ENCODE measurements at regions not wholly inside any gene's neighbourhood (a gene's known extent, or its start where the extent isn't known, plus 50 kb on each side); places are given as distances from the start of the nearest gene placed in this dataset.

DNA sequence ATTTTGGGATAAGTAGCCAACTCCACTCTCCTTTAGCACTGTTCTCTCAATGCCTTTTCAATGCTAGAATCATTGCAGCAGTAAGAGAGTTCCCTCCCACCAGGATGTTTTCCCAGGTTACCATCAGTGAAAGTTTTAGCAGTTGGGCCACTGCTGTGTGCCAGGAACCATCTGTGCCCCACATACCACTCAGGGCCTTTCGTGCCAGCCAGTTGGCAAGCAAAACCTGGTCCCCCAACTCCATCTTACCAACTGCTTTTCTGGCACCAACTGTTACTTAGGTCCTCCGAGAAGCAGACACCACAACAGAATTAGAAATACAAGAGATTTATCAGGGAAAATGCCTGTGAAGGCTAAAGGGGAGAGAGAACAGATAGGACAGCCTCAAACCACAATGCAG, 533.4 kb upstream of the NBEA start:
- no peak for DNase-seq (ENCODE audit: low read depth in 1 of 2, low spot score in 1 of 2)

DNA sequence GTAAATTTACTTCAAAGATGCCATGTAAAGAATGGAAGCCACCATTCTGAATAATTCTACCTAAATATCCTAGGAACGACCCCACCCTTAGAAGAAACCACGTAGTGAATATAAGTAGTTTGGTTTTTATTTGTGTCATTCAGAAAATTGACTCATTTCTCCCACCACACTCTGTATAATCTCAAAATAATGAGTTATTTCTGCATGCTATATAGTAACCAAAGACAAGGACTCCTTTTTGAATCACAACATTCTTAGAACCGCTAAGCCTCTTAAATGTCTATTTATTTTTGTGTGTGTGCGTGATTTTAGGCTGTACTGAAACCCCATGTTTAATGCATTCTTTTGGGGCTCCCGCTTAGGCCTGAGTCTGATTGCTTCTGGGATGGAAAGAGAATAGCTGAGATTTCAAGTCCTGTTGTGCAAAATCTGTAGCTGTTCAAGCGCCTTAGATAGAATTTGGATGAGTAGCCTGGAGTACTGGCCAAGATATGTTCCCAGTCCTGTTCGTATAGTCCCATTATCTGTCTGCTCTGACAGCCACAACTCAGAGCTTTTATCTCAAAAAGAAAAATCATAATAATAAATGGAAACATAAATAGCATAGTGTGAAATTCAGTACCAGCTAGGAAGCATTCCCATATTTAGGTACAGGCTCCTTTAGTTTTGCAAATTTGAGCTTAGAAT, 532.4 kb upstream of the NBEA start:
- DNase-seq (ENCODE audit: low read depth in 1 of 2, low spot score in 1 of 2): no peak

DNA sequence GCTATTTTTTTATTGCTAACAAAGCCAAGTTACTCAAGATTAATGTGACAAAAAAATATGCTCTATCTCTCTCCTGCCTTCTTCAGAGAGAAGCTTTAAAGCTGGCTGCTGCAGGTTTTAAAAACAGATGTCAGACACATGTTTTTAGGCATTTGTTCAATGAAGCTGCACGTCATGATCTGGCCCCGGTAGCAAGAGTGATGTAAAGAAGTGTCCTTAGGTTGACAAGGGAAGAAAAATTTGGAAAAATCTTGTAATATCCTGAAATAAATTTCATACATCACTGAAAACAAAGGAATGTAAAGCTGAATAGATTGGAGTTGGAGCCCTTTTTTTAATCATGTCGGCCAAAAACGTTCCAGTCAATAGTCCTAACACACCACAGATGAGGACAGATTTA, 531.4 kb upstream of the NBEA start:
- DNase-seq (ENCODE audit: low read depth in 1 of 2, low spot score in 1 of 2): no peak

DNA sequence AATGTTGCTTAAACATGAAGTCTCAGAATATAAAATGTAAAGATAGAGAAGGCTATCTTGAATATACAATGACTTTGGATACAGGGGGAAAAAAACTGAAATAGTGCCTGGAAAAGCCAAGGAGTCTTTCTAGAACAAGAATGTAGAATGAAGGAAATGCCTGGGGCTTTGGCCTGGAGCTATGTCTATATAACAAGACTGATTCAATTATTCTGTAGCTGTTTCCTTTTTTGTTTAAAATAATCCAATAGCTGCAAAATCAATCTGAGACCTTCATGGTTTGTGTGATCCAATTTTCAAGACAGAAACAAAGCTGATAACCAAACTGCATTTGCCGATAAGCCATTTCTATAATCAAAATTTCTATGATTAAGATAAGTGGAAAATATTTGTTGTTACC, 530.9 kb upstream of the NBEA start:
- DNase-seq (ENCODE audit: low read depth in 1 of 2, low spot score in 1 of 2): no peak

DNA sequence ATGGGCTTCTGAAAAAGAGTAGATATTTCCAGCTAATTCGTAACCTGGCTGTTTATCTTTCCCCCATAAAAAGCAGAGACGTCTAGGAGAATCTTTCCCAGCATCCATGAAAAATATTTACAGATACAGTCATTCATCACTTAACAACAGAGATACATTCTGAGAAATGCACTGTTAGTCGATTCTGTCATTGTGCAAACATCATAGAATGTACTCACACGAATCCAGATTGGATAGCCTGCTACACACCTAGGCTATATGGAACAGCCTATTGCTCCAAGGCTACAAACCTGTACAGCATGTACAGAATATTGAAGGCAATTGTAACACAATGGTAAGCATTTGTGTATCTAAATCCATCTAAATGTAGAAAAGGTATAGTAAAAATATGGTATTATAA, 530.2 kb upstream of the NBEA start:
- no peak for DNase-seq (ENCODE audit: low read depth in 1 of 2, low spot score in 1 of 2)

DNA sequence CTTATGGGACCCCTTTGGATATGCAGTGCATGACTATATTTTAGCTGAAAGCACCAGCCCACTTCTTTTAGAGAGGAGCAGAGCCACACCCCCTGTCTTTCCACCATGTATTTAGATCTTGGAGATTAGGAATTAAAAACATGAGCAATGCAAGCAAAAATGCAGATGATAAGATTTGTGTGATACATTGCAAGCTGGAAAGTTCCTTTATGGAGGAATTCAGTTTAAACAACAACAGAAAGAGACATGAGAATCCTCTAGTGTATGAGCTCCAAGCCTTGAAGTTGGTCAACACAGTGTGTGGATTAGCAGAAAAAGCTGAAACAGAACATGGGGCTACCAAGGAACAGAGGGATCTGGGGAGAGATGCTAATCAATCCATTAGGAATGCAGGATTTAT, 529.8 kb upstream of the NBEA start:
- DNase-seq (ENCODE audit: low read depth in 1 of 2, low spot score in 1 of 2): no peak

DNA sequence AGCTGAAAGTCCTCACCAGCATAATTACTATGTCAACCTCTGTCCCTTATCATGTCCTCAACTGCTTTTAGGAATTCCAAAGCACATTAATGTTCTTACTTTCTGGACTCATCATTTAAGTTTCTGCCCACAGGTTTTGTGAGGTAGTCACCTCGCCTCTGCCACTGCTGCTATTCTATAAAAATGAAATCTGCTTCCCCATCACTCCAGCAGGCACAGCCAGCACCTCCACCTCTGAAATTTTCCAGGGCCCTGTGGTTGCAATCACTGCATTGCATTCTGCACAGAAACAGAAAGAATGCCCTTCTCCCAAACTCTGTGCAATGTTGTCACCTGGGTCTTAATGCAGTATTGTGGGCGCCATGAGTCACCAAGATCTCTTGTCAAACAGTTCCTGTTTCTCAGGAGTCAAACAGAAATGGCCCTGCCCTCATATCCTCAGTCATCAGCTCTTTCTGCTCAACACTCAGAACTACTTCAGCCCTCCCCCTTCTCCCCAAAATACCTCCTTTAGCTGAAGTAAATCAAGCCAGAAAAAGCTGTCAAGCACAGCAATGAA, 529.2 kb upstream of the NBEA start:
- no peak for DNase-seq (ENCODE audit: low read depth in 1 of 2, low spot score in 1 of 2)

DNA sequence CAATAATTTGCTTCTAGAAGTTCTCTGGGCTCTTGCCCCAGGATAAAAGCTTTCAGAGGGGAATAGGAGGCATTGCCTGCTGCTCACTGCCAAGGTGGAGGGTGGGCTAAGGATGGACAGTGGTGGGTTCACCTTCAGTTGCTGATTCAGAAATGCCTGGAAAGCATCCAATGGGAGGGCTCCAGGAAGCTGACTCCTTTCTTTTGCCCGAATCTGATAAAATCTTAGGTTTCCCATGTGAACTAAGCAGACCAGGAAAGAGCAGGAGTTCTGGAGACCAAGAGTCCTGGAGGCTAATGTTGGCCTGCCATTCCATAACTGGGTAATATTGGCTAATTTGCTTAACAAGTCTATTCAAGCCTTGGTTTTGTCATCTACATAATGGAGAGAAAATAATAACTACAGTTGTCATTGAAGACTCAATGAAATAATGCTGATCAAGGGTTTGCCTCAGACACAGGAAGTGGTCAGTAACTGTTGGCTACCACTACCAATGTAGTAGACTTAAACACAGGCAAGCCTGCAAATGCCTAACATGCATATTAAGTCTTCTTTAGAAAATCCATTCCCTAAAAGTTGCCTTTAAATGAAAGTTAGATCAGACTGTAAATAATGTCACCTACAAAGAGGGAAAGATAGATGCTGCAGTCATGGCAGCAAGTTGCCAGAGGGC, 528.4 kb upstream of the NBEA start:
- DNase-seq (ENCODE audit: low read depth in 1 of 2, low spot score in 1 of 2): no peak

DNA sequence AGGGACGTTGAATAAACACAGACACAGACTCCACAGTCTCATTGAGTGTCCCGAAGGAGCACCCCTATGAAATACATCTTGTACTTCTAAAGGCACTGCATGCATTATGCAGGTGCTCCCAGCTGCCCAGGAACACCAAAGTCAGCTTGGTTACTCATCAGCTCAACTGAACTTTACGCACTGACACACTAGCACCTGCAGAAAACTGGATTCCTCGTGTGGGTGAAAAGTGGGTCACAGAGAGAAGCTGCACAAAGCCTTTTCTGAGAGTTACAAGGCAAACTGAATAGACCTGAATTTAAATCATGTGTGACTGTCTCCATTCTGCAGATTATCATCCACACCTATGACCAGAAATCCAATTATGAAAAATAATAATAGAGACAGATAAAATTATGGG, 527.5 kb upstream of the NBEA start:
- no peak for DNase-seq (ENCODE audit: low read depth in 1 of 2, low spot score in 1 of 2)

DNA sequence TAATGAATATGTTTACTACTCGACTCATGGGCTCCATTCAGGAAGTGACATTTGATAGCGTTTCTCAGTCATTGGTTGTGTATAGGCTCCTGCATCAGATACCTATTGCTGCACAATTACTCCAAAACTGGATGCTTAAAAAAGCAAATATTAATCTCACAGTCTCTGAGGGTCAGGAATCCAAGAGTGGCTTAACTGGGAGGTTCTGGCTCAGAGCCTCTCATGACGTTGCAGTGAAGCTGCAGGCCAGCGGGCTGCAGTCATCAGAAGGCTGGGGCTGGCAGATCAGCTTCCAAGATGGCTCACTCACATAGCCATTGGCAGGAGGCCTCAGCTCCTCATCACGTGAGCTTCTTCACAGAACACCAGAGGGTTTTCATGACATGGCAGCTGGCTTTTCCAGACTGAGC, 525.1 kb upstream of the NBEA start:
- DNase-seq (ENCODE audit: low read depth in 1 of 2, low spot score in 1 of 2): no peak

DNA sequence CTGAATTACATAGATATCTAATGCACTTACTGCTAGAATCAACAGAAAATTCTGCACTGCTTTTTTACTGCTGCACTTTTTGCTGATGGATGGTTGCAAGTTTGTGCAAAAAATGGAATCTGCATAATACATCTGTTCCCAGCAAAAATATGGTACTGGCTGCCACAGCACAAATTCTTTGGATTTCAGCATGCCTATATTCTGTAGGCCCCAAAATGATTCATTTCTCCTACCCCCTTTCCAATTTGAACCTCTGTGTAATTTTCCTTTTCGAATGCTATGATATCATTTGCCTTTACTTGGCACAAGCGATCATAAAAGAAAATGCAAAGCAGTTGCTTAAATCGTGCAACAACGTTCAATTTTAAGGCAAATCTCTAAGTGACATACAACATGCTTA, 524.2 kb upstream of the NBEA start:
- no peak for DNase-seq (ENCODE audit: low read depth in 1 of 2, low spot score in 1 of 2)

DNA sequence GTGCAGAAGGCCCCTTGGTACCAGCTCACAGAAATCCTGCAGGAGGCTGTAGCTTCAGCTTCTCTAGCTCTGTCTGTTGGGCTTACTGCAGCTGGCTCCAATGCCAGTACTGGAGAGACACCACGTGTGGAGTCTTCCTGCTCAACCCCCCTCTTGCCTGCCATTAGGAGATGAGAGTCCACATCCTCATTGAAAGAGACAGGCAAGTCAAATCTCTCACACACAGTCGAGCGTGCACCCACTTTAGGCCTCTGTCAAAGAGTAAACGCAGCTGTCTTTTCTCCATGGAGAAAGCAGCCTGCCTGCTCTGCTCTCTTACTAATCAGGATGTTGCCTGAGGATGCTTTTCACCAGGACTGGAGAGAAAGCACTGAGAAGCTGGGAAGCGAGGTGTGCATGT, 523.0 kb upstream of the NBEA start:
- DNase-seq (ENCODE audit: low read depth in 1 of 2, low spot score in 1 of 2): no peak

DNA sequence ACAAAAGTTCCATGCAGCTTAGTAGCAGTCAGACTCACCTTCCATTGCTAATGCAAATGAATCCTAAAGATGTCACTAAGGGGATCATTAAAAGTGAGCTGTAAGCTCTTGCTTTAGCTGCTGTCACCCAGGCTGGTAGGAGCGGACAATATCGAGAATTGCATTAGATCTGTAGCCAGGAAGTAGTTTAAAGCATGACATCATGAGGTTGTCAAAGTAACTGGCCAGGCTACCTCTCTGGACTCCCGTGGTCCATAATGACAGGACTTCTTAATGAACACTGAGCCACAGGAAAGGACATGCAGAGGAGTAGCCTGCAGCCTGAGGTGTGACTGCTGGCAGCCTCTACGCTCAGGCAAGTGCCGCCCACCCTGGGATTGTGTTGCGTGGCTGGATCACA, 522.3 kb upstream of the NBEA start:
- no peak for DNase-seq (ENCODE audit: low read depth in 1 of 2, low spot score in 1 of 2)

DNA sequence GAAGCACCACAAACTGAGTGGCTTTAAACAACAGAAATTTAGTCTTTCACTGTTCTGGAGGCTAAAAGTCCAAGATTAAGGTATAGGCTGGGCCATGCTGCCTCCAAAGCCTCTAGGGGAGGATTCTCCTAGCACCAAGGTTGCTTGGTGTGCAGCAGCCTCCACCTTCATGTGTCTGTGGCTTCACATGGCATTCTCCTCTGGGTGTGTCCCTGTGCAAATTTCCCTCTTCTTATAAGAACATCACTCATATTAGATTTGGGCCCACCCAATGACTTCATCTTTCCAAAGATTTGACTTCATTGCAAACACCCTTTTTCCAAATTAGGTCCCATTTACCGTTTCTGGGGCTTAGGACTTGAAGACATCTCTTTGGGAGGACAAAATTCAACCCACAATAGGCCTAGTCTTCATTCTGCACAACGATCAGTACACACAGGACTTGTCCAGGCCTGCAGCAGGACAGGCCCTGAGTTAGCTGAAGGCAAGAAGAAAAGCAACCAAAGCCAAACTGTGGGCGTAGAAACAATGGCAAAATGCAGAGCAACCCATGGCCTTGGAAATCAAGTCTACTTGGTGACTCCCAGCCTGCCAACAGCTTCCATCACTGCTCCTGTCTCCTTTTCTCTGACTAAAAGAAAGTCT, 521.2 kb upstream of the NBEA start:
- no peak for DNase-seq (ENCODE audit: low read depth in 1 of 2, low spot score in 1 of 2)

DNA sequence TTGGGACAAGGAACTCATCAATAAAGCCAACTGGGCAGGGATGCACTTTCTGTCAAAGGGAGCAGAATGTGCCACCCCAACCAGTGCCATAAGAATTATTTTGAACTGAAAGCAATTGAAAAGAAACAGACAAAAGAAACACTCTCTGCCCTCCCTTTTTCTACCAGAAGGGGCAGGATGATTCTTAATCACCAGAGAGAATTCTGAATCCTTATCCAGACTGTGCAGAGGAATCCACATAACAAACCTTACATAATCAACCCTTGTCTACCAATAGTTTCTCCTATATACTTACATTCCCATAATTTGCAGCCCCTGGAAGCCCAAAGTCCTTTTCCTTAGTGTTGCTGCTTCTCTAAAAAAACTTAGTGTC, 520.7 kb upstream of the NBEA start:
- DNase-seq (ENCODE audit: low read depth in 1 of 2, low spot score in 1 of 2): no peak

DNA sequence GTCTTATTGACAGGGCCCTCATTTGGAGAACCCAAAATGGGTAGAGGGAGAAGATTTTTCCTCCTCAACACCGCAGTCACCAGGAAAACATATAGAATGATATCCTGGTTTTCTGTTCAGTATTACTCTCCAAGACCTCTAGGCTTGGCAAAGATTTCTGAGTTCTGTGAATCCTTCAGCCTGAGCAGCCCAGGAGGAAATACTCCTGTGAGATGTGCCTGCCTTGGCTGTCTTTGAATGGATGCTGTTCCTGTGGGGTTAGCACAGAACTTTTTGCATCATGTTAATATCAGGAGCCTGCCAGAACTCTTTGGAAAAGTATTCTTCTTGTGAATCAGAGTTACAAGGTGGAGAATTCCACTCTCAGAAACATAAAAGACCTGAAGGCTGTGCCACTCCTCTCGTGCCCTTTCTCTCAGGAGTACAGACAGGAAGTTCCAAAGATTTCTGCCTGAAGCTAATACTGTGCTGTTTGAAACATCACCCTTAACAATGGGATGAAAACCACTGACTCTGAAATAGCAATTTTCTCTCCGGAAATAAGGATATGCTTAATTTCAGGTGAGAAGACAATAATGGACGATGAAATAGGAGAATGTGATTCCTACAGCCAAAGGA, 520.1 kb upstream of the NBEA start:
- no peak for DNase-seq (ENCODE audit: low read depth in 1 of 2, low spot score in 1 of 2)

DNA sequence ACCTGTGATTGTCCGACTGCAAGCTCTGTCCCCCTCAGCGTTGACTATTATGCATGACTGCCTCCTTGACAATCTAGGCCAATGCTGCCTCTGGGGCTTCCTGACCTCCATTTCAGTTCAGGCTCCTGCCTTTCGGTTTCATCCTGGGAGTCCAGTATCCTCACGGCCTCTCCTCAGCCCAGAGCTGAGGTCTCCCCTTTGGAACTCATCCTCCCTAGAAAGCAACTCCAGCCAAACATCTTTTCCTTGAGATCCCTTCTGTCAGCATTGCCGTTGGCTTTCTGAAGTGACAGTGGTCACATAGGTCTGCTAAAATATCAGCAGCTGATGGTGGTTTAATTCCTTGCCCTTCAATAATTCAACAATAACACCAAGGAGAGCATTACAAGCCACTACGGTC, 519.1 kb upstream of the NBEA start:
- no peak for DNase-seq (ENCODE audit: low read depth in 1 of 2, low spot score in 1 of 2)

DNA sequence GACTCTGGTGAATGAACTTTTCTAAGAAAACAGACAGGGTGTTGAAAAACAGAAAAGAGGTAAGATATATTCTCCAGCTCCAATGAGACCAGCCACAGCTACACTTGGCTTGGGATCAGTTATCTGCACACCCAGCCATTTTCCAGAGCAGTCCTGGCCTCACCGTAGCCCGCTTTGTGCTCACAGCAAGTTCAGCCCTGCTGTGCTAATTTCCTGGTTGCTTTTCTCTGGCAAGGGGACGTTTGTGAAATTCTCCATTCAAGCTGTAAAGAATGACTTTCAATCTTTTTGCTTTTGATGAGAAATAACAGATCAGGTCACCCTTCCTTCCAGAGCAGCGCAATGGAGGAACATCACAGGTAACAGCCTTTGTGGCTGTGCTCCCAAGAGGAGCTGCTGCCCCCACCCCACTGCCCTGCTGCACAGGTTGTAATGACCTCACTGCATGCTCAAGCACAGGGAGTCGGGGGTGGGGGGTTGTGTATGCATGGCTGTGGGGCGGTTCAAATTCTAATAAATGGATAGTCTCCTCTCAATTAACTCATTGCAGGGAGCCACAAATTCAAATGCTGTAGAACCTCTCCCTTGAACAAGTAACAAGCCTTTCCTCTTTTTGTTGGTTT, 516.6 kb upstream of the NBEA start:
- no peak for DNase-seq (ENCODE audit: low read depth in 1 of 2, low spot score in 1 of 2)

DNA sequence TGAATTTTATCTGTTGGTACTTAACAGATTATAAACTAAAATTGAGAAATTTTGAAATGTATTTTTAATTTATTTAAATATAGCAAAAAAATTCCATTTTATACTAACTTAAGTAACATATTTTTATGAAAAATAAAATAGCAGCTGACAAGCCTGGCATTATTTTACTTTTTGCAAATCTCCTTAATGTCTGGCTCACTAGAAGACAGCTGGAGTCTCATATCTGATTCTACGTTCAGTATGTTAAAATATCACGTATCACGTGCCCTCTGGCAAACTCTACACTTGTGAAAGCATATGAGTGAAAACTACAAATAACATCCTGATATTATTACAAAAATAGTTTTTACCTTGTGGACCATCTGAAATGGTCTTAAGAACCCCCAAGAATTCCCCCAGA, 513.2 kb upstream of the NBEA start:
- DNase-seq (ENCODE audit: low read depth in 1 of 2, low spot score in 1 of 2): no peak

DNA sequence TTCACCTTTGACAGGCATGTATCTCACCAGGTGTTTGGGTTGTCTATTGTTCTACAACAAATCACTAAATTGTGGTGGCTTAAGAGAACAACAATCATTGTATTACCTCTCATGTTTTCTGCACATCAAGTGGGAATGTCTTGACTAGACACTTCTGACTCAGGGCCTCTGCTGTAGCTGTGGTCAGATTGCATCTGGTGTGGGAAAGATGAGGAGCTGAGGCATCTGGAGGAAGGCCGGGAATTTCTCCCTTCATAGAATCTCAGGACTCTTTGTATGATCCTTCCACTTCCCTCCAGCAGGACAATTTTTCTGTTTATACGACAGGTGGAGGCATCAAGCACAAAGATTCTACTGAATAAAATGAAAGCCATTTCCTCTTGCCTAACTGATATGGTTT, 511.8 kb upstream of the NBEA start:
- no peak for DNase-seq (ENCODE audit: low read depth in 1 of 2, low spot score in 1 of 2)

DNA sequence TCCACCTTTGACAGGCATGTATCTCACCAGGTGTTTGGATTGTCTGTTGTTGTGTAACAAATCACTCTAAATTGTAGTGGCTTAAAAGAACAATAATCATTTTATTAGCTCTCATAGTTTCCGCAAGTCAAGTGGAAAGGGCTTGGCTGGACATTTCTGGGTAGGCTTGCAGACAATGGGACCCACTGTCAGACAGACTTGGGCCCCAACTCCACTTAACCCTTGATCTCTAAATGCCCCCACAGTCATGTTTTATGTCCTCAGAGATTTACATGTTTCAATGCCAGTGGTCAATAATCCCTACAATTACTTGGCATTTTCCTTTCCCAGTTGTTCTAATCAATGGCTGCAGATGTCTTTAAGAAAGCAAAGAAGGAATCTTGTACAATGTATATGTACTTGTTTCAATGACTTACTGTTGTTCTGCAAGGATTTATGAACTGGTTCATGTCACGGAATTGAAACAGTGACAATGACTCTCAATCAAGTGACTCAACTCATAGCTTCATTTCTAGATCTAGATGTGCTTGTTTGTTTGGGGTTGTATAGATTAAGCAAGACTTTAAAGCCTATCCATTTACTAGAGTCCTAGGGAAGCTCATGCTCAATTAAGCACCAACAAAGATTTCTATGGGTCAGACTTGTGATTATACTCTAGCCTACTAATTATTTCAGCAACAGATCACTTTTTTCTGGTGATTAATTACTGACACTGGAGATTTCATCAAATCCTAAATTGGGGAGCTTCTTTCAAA, 510.1 kb upstream of the NBEA start:
- DNase-seq (ENCODE audit: low read depth in 1 of 2, low spot score in 1 of 2): no peak

Data from stimulated activated CD4-positive, alpha-beta T cell treated with anti-CD3 and anti-CD28 coated beads, Interleukin-15, amount 100 ng/mL, for 1 hour (primary cell).